NCI-H69 (cell line): ENCODE measurements at regions not wholly inside any gene's neighbourhood (a gene's known extent, or its start where the extent isn't known, plus 50 kb on each side); places are given as distances from the start of the nearest gene placed in this dataset.
"Not testable (repeated sequence)": the region's sequence is repeated elsewhere in the genome, so short reads cannot be mapped to it uniquely, and the experiment has no call there.

ENCODE experiments used
- DNase-seq: peaks from one replicate; lab custom pipeline; 2025; lab: John Stamatoyannopoulos, UW

GRCh38 chr9:111276431-111277128 is 53.4 kb downstream of the OR2K2 start:
- DNase-seq: no peak

GRCh38 chr9:111274737-111275136 is 55.3 kb downstream of the OR2K2 start:
- DNase-seq: no peak

- no peak for DNase-seq
Observed at GRCh38 chr9:111272581-111272980, 57.4 kb downstream of the OR2K2 start.

- DNase-seq: no peak
Observed at GRCh38 chr9:111271481-111272080, 58.4 kb downstream of the OR2K2 start.

GRCh38 chr9:111271047-111271446 is 59.0 kb downstream of the OR2K2 start:
- no peak for DNase-seq

GRCh38 chr9:111266024-111266423 is 64.0 kb downstream of the OR2K2 start:
- DNase-seq: not testable (repeated sequence)

- DNase-seq: no peak
Observed at GRCh38 chr9:111263116-111263515, 66.9 kb downstream of the OR2K2 start.

- no peak for DNase-seq
Observed at GRCh38 chr9:111258875-111259271, 71.2 kb downstream of the OR2K2 start.

- DNase-seq: no peak
Observed at GRCh38 chr9:111258209-111258874, 71.7 kb downstream of the OR2K2 start.

GRCh38 chr9:111253742-111254437 is 76.1 kb downstream of the OR2K2 start:
- DNase-seq: no peak

GRCh38 chr9:111250875-111251842 is 78.9 kb downstream of the OR2K2 start:
- DNase-seq: no peak

GRCh38 chr9:111237447-111237846 is 92.6 kb downstream of the OR2K2 start:
- DNase-seq: no peak

GRCh38 chr9:111236332-111236731 is 93.7 kb downstream of the OR2K2 start:
- no peak for DNase-seq

- no peak for DNase-seq
Observed at GRCh38 chr9:111233963-111234362, 96.1 kb downstream of the OR2K2 start.

GRCh38 chr9:111232997-111233790 is 96.8 kb downstream of the OR2K2 start:
- no peak for DNase-seq

- no peak for DNase-seq
Observed at GRCh38 chr9:111231801-111232580, 98.0 kb downstream of the OR2K2 start.

- DNase-seq: no peak
Observed at GRCh38 chr9:111222757-111223156, 107.3 kb downstream of the OR2K2 start.

GRCh38 chr9:111212874-111213273 is 117.2 kb downstream of the OR2K2 start:
- no peak for DNase-seq

- no peak for DNase-seq
Observed at GRCh38 chr9:111198936-111199335, 131.1 kb downstream of the OR2K2 start.

- DNase-seq: no peak
Observed at GRCh38 chr9:111197256-111197655, 132.8 kb downstream of the OR2K2 start.
